ENCODE measurements at regions not wholly inside any gene's neighbourhood (a gene's known extent, or its start where the extent isn't known, plus 50 kb on each side); places are given as distances from the start of the nearest gene placed in this dataset.

DNA sequence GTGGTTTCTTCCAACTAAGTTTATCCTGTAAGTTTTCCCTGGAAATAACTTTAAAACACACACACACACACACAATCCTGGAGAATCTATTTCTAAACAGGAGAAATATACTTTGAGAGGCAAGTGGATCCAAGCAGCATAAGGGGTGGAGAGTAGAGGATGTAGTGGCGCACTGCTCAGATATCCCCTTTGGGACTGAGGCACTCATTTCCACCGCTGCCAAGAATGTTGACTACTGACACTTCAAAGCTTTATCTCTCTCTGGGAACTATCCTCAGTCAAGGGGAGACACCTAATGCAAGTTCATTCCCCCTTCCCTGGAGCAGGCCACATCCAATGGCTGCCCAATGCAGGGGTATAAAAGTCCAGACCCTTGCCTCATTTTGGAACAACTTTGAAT is 75.8 kb downstream of the CAPZA3 start:
- TF ChIP-seq CTCF (IDR thresholded peaks at IDR 0.05; ENCODE audit: poor library complexity) (no peak), EZH2 (IDR thresholded peaks at IDR 0.05; ENCODE audit: borderline replicate concordance) (no peak), EZH2phosphoT487 (IDR thresholded peaks at IDR 0.05; ENCODE audit: low read depth, severe bottlenecking, unreplicated experiment) (no peak)

All from hepatocyte (in vitro differentiated cells).